ENCODE measurements at regions not wholly inside any gene's neighbourhood (a gene's known extent, or its start where the extent isn't known, plus 50 kb on each side); places are given as distances from the start of the nearest gene placed in this dataset.

DNA sequence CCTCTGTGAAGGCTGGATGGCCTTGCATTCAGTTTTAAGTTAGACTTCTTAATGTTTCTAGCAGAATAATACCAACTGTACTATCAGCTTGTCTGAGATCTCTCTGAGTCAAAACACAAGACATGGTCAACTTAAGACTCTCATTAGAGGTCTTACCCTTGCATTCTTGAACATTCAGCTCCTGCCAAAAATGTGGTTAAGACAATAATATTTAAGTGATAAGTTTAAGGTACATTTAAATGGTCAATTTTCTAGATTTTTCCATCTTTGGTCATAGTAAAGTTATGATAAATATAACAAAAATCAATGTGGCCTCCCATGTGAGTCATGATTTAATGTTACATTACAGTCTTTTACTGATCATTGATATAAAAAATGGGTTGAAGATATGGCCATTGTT is 75.0 kb downstream of the NR2F1 start:
- Mint-ChIP-seq H3K27ac (no peak overlapping the region), H3K4me3 (no peak overlapping the region), H3K4me1 (ENCODE audit: low read depth) (peaks cover 14% of the 10 kb centered on the region), H3K9me3 (no peaks in the 10 kb centered on the region), H3K27me3 (ENCODE audit: insufficient read depth) (no peaks in the 10 kb centered on the region), H3K36me3 (ENCODE audit: low read depth) (no peaks in the 10 kb centered on the region)
- no peak for DNase-seq
- TF ChIP-seq, protein P1, sequence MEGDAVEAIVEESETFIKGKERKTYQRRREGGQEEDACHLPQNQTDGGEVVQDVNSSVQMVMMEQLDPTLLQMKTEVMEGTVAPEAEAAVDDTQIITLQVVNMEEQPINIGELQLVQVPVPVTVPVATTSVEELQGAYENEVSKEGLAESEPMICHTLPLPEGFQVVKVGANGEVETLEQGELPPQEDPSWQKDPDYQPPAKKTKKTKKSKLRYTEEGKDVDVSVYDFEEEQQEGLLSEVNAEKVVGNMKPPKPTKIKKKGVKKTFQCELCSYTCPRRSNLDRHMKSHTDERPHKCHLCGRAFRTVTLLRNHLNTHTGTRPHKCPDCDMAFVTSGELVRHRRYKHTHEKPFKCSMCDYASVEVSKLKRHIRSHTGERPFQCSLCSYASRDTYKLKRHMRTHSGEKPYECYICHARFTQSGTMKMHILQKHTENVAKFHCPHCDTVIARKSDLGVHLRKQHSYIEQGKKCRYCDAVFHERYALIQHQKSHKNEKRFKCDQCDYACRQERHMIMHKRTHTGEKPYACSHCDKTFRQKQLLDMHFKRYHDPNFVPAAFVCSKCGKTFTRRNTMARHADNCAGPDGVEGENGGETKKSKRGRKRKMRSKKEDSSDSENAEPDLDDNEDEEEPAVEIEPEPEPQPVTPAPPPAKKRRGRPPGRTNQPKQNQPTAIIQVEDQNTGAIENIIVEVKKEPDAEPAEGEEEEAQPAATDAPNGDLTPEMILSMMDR (IDR thresholded peaks at IDR 0.05): no peak

DNA sequence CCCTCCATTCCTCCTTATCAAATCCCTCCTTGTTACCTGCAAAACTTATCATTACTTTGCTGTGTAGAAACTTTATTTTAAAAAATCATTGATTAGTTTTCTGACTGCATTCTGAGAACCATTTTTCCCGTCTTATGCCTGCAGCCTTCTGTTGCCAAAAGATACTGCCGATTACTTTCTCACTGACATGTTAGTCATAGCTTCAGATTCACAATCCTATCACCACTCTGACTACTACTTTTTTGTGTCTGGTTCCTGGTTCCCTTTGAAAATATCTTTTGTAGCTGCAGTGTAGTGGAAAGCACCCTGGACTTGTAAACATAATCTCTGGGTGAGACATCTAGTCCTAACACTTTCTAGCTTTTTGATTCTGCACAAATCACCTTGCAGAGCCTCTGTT is 71.7 kb downstream of the NR2F1 start:
- TF ChIP-seq, protein P1 (IDR thresholded peaks at IDR 0.05): no peak
- peaks cover 18% of the 10 kb centered on the region for H3K4me1 Mint-ChIP-seq (ENCODE audit: low read depth)
- no peak overlapping the region for H3K27ac Mint-ChIP-seq
- no peak overlapping the region for H3K4me3 Mint-ChIP-seq
- no peaks in the 10 kb centered on the region for H3K27me3 Mint-ChIP-seq (ENCODE audit: insufficient read depth)
- no peak for DNase-seq
- no peaks in the 10 kb centered on the region for H3K36me3 Mint-ChIP-seq (ENCODE audit: low read depth)
- no peaks in the 10 kb centered on the region for H3K9me3 Mint-ChIP-seq

DNA sequence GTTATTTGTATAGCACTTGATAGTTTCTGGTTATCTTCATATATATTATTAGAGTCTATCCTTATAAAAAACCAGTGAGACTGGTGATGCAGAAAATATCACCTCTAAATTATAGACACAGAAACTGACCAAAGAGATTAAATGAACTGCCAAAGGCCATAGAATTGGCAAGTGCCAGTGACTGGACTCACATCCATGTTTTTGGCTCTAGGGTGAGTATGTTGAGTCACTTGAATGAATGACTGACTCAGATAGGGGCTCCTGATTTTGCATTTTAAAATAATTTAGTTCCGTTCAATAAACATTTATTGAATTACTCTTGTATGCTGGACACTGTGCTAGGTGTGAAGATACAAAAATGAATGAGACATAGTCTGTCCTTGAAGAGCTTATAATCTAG is 70.7 kb downstream of the NR2F1 start:
- Mint-ChIP-seq H3K9me3 (no peaks in the 10 kb centered on the region), H3K27me3 (ENCODE audit: insufficient read depth) (no peaks in the 10 kb centered on the region), H3K4me3 (no peak overlapping the region), H3K27ac (no peak overlapping the region), H3K36me3 (ENCODE audit: low read depth) (no peaks in the 10 kb centered on the region), H3K4me1 (ENCODE audit: low read depth) (peaks cover 18% of the 10 kb centered on the region)
- DNase-seq: no peak
- TF ChIP-seq, protein P1 (IDR thresholded peaks at IDR 0.05): no peak

DNA sequence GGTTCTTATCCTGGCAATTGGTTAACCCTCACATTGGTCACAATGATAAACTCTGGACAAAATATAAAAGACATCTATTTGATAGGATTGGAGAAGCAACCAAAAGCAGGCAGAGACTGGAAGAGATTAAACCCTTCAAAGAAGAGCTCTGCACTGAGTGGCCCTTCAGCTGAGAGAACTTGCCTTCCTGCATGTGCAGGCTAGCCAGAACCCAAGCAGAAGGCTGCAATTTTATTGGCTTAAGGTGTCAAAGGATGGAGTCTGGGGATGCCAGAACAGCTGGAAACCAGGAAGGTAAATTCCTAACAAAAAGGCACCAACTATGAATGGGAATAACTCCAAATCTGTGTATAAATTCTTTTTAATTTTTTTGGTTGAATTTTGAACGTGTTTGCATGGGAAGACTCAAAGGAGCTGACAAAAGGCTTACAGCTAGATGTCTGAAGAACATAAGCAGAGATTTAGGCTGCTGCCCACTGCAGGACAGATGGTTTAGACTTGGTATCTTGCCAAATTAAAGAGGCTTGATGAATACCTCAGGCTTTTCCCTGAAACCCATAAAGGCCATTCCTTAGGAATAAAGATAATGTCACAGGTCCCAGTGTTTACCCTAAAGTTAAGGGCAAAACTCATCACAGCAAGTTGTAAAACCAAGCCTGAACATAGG is 66.3 kb downstream of the NR2F1 start:
- TF ChIP-seq, protein P1 (IDR thresholded peaks at IDR 0.05): no peak
- DNase-seq: no peak
- no peaks in the 10 kb centered on the region for H3K27me3 Mint-ChIP-seq (ENCODE audit: insufficient read depth)
- no peaks in the 10 kb centered on the region for H3K9me3 Mint-ChIP-seq
- no peak overlapping the region for H3K4me3 Mint-ChIP-seq
- no peak overlapping the region for H3K27ac Mint-ChIP-seq
- H3K36me3 Mint-ChIP-seq (ENCODE audit: low read depth): no peaks in the 10 kb centered on the region
- H3K4me1 Mint-ChIP-seq (ENCODE audit: low read depth): peaks cover 8% of the 10 kb centered on the region; the same call in 1 of the 2 replicates

DNA sequence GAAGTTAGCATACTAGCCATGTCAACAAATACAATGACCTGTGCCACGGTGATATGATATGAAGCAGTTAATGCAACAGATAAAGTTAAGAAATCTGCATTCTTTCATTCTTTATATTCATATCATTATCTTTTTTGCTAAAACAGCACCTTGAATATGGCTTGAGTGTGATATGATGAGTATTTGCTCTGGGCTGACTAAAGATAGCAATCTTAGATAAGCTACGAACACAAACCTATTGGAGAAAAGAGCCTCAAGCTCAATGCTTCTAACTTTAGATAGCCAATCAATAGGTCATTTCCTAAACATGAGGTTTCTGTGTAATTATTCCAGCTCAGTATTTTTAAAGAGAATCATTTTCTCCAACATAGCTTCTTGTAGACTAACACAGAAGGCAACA is 61.7 kb downstream of the NR2F1 start:
- Mint-ChIP-seq H3K27ac (no peak overlapping the region), H3K4me1 (ENCODE audit: low read depth) (peaks cover 6% of the 10 kb centered on the region; the same call in 1 of the 2 replicates), H3K4me3 (no peak overlapping the region), H3K36me3 (ENCODE audit: low read depth) (no peaks in the 10 kb centered on the region), H3K9me3 (no peaks in the 10 kb centered on the region), H3K27me3 (ENCODE audit: insufficient read depth) (no peaks in the 10 kb centered on the region)
- TF ChIP-seq, protein P1 (IDR thresholded peaks at IDR 0.05): no peak
- no peak for DNase-seq
